BLaER1 (cell line): ENCODE measurements at regions not wholly inside any gene's neighbourhood (a gene's known extent, or its start where the extent isn't known, plus 50 kb on each side); places are given as distances from the start of the nearest gene placed in this dataset.
A peak's percentile ranks its signal among the peaks of the same experiment; 100 is the strongest.

Source experiments
- H3K27ac ChIP-seq: shearing (Covaris generic); formaldehyde crosslinking; 2 replicates; pipeline ENCODE4 v1.8.1; 2022
- H3K27me3 ChIP-seq: shearing (Covaris generic); formaldehyde crosslinking; 2 replicates; pipeline ENCODE4 v1.8.1; 2022
- H3K36me3 ChIP-seq: shearing (Covaris generic); formaldehyde crosslinking; 2 replicates; pipeline ENCODE4 v1.8.1; 2022
- H3K4me1 ChIP-seq: shearing (Covaris generic); formaldehyde crosslinking; 2 replicates; pipeline ENCODE4 v1.8.1; 2022
- H3K4me2 ChIP-seq: shearing (Covaris generic); formaldehyde crosslinking; 2 replicates; pipeline ENCODE4 v1.8.1; 2022
- H3K4me3 ChIP-seq: shearing (Covaris generic); formaldehyde crosslinking; 2 replicates; pipeline ENCODE4 v1.8.1; 2022
- H3K9ac ChIP-seq: shearing (Covaris generic); formaldehyde crosslinking; 2 replicates; pipeline ENCODE4 v1.8.1; 2022
- H3K9me3 ChIP-seq: shearing (Covaris generic); formaldehyde crosslinking; 2 replicates; pipeline ENCODE4 v1.8.1; 2022
- H4K20me1 ChIP-seq: shearing (Covaris generic); formaldehyde crosslinking; 2 replicates; pipeline ENCODE4 v1.8.1; 2022
- Cebpa-rat ChIP-seq: shearing (Covaris generic); IDR thresholded peaks from 2 replicates; pipeline ENCODE4 v1.8.1; 2022

GRCh38 chr16:27691721-27692120, 141.8 kb downstream of the KATNIP start:
- Histone ChIP-seq H4K20me1 (no peaks in the 10 kb centered on the region), H3K4me2 (no peak overlapping the region), H3K36me3 (no peaks in the 10 kb centered on the region), H3K9me3 (no peaks in the 10 kb centered on the region), H3K9ac (no peak overlapping the region), H3K4me1 (no peaks in the 10 kb centered on the region), H3K4me3 (no peak overlapping the region), H3K27me3 (no peaks in the 10 kb centered on the region), H3K27ac (no peak overlapping the region)
- TF ChIP-seq Cebpa-rat, result no peak

- no peak for TF ChIP-seq Cebpa-rat
- Histone ChIP-seq H3K27me3 (no peaks in the 10 kb centered on the region), H3K9me3 (no peaks in the 10 kb centered on the region), H3K4me1 (no peaks in the 10 kb centered on the region), H4K20me1 (no peaks in the 10 kb centered on the region), H3K36me3 (no peaks in the 10 kb centered on the region), H3K27ac (no peak overlapping the region), H3K9ac (no peak overlapping the region), H3K4me2 (no peak overlapping the region), H3K4me3 (no peak overlapping the region)
Observed at GRCh38 chr16:27692576-27692975, 142.6 kb downstream of the KATNIP start.

- Histone ChIP-seq H3K27ac (no peak overlapping the region), H3K36me3 (peaks cover 13% of the 10 kb centered on the region; the same call in 1 of the 2 replicates), H3K9me3 (no peaks in the 10 kb centered on the region), H3K4me1 (no peaks in the 10 kb centered on the region), H3K9ac (no peak overlapping the region), H3K4me3 (no peak overlapping the region), H3K4me2 (no peak overlapping the region), H3K27me3 (no peaks in the 10 kb centered on the region), H4K20me1 (no peaks in the 10 kb centered on the region)
- TF ChIP-seq Cebpa-rat, result no peak
Observed at GRCh38 chr16:27695161-27695560, 145.2 kb downstream of the KATNIP start.

- no peaks in the 10 kb centered on the region for H4K20me1 ChIP-seq
- H3K9ac ChIP-seq, result no peak overlapping the region
- TF ChIP-seq Cebpa-rat, result no peak
- H3K27ac ChIP-seq, result no peak overlapping the region
- no peak overlapping the region for H3K4me3 ChIP-seq
- H3K9me3 ChIP-seq, result no peaks in the 10 kb centered on the region
- H3K4me1 ChIP-seq, result peaks cover 7% of the 10 kb centered on the region
- H3K36me3 ChIP-seq, result peaks cover 13% of the 10 kb centered on the region; the same call in 1 of the 2 replicates
- no peak overlapping the region for H3K4me2 ChIP-seq
- no peaks in the 10 kb centered on the region for H3K27me3 ChIP-seq
Observed at GRCh38 chr16:27698266-27698665, 148.3 kb downstream of the KATNIP start.

- H3K4me1 ChIP-seq, result peaks cover 12% of the 10 kb centered on the region
- no peaks in the 10 kb centered on the region for H3K27me3 ChIP-seq
- H3K36me3 ChIP-seq, result peaks cover 13% of the 10 kb centered on the region; the same call in 1 of the 2 replicates
- H3K9me3 ChIP-seq, result no peaks in the 10 kb centered on the region
- no peak overlapping the region for H3K4me2 ChIP-seq
- H3K9ac ChIP-seq, result no peak overlapping the region
- no peak for TF ChIP-seq Cebpa-rat
- H4K20me1 ChIP-seq, result no peaks in the 10 kb centered on the region
- no peak overlapping the region for H3K27ac ChIP-seq
- H3K4me3 ChIP-seq, result no peak overlapping the region
Observed at GRCh38 chr16:27698746-27699145, 148.8 kb downstream of the KATNIP start.

- no peaks in the 10 kb centered on the region for H3K27me3 ChIP-seq
- H3K9me3 ChIP-seq, result no peaks in the 10 kb centered on the region
- no peak overlapping the region for H3K27ac ChIP-seq
- TF ChIP-seq Cebpa-rat, result no peak
- H3K4me1 ChIP-seq, result peaks cover 20% of the 10 kb centered on the region
- no peak overlapping the region for H3K9ac ChIP-seq
- no peak overlapping the region for H3K4me2 ChIP-seq
- no peaks in the 10 kb centered on the region for H4K20me1 ChIP-seq
- peaks cover 13% of the 10 kb centered on the region; the same call in 1 of the 2 replicates for H3K36me3 ChIP-seq
- H3K4me3 ChIP-seq, result no peak overlapping the region
Observed at GRCh38 chr16:27699540-27699939, 149.6 kb downstream of the KATNIP start.

GRCh38 chr16:27700304-27700995, 150.5 kb downstream of the KATNIP start:
- no peak for TF ChIP-seq Cebpa-rat
- H3K4me1 ChIP-seq, result peaks cover 20% of the 10 kb centered on the region
- H3K36me3 ChIP-seq, result peaks cover 13% of the 10 kb centered on the region; the same call in 1 of the 2 replicates

GRCh38 chr16:27701381-27701780, 151.4 kb downstream of the KATNIP start:
- Histone ChIP-seq H3K4me3 (no peak overlapping the region), H3K36me3 (peaks cover 13% of the 10 kb centered on the region; the same call in 1 of the 2 replicates), H3K9me3 (no peaks in the 10 kb centered on the region), H3K9ac (no peak overlapping the region), H3K27me3 (no peaks in the 10 kb centered on the region), H3K4me1 (peaks cover 20% of the 10 kb centered on the region), H4K20me1 (no peaks in the 10 kb centered on the region), H3K27ac (no peak overlapping the region), H3K4me2 (no peak overlapping the region)
- TF ChIP-seq Cebpa-rat, result no peak

More at GRCh38 chr16:27700304-27700995, 150.5 kb downstream of the KATNIP start:
- no peak overlapping the region for H3K4me3 ChIP-seq
- no peak overlapping the region for H3K9ac ChIP-seq
- H3K9me3 ChIP-seq, result no peaks in the 10 kb centered on the region
- H3K4me2 ChIP-seq, result no peak overlapping the region
- H4K20me1 ChIP-seq, result no peaks in the 10 kb centered on the region
- no peak overlapping the region for H3K27ac ChIP-seq
- no peaks in the 10 kb centered on the region for H3K27me3 ChIP-seq

- Histone ChIP-seq H3K27ac (peak overlapping the region; percentile 50), H3K4me2 (peak overlapping the region; percentile 63), H3K9ac (peak overlapping the region; percentile 39; the same call in 1 of the 2 replicates), H3K27me3 (no peaks in the 10 kb centered on the region), H3K4me3 (no peak overlapping the region), H3K9me3 (no peaks in the 10 kb centered on the region), H3K36me3 (peaks cover 13% of the 10 kb centered on the region; the same call in 1 of the 2 replicates), H3K4me1 (peaks cover 20% of the 10 kb centered on the region), H4K20me1 (no peaks in the 10 kb centered on the region)
- no peak for TF ChIP-seq Cebpa-rat
Observed at GRCh38 chr16:27703121-27703520, 153.2 kb downstream of the KATNIP start.

- Histone ChIP-seq H3K27ac (peak overlapping the region; percentile 50), H3K4me1 (peaks cover 20% of the 10 kb centered on the region), H3K27me3 (no peaks in the 10 kb centered on the region), H3K36me3 (peaks cover 10% of the 10 kb centered on the region; the same call in 1 of the 2 replicates), H3K4me3 (no peak overlapping the region), H3K9ac (peak overlapping the region; percentile 39; the same call in 1 of the 2 replicates), H3K4me2 (peak overlapping the region; percentile 63), H3K9me3 (no peaks in the 10 kb centered on the region), H4K20me1 (no peaks in the 10 kb centered on the region)
- TF ChIP-seq Cebpa-rat, result no peak
Observed at GRCh38 chr16:27703545-27703944, 153.6 kb downstream of the KATNIP start.
